GM04504 (cell line): ENCODE measurements at regions not wholly inside any gene's neighbourhood (a gene's known extent, or its start where the extent isn't known, plus 50 kb on each side); places are given as distances from the start of the nearest gene placed in this dataset.
"Not testable (repeated sequence)": the region's sequence is repeated elsewhere in the genome, so short reads cannot be mapped to it uniquely, and the experiment has no call there.

Source experiments
- DNase-seq: peaks from one replicate; pipeline ENCODE4 v3.0.0-alpha.2; 2012; ENCODE audit warnings: low read depth

- no peak for DNase-seq
Observed at GRCh38 chr2:192536922-192537624, 342.3 kb upstream of the TMEFF2 start.

GRCh38 chr2:192535956-192536921, 341.5 kb upstream of the TMEFF2 start:
- no peak for DNase-seq

GRCh38 chr2:192534072-192534471, 339.3 kb upstream of the TMEFF2 start:
- no peak for DNase-seq

GRCh38 chr2:192524642-192525251, 330.0 kb upstream of the TMEFF2 start:
- not testable (repeated sequence) for DNase-seq

- DNase-seq, result not testable (repeated sequence)
Observed at GRCh38 chr2:192524214-192524613, 329.5 kb upstream of the TMEFF2 start.

- no peak for DNase-seq
Observed at GRCh38 chr2:192515937-192516336, 321.2 kb upstream of the TMEFF2 start.

- DNase-seq, result no peak
Observed at GRCh38 chr2:192513575-192513974, 318.8 kb upstream of the TMEFF2 start.

GRCh38 chr2:192507836-192508450, 313.2 kb upstream of the TMEFF2 start:
- DNase-seq, result not testable (repeated sequence)

- no peak for DNase-seq
Observed at GRCh38 chr2:192500550-192501200, 305.9 kb upstream of the TMEFF2 start.

- no peak for DNase-seq
Observed at GRCh38 chr2:192499476-192499875, 304.7 kb upstream of the TMEFF2 start.

- no peak for DNase-seq
Observed at GRCh38 chr2:192498747-192499146, 304.0 kb upstream of the TMEFF2 start.

- DNase-seq, result not testable (repeated sequence)
Observed at GRCh38 chr2:192488158-192488557, 293.4 kb upstream of the TMEFF2 start.

GRCh38 chr2:192487636-192488035, 292.9 kb upstream of the TMEFF2 start:
- no peak for DNase-seq

GRCh38 chr2:192484903-192485302, 290.2 kb upstream of the TMEFF2 start:
- no peak for DNase-seq

GRCh38 chr2:192480984-192481383, 286.3 kb upstream of the TMEFF2 start:
- DNase-seq, result no peak

- no peak for DNase-seq
Observed at GRCh38 chr2:192473331-192473730, 278.6 kb upstream of the TMEFF2 start.

GRCh38 chr2:192471982-192472381, 277.2 kb upstream of the TMEFF2 start:
- DNase-seq, result no peak

- no peak for DNase-seq
Observed at GRCh38 chr2:192469612-192470011, 274.9 kb upstream of the TMEFF2 start.

GRCh38 chr2:192467953-192468660, 273.4 kb upstream of the TMEFF2 start:
- no peak for DNase-seq

- no peak for DNase-seq
Observed at GRCh38 chr2:192465141-192465540, 270.4 kb upstream of the TMEFF2 start.

- no peak for DNase-seq
Observed at GRCh38 chr2:192459422-192459821, 264.7 kb upstream of the TMEFF2 start.
